ENCODE measurements at regions not wholly inside any gene's neighbourhood (a gene's known extent, or its start where the extent isn't known, plus 50 kb on each side); places are given as distances from the start of the nearest gene placed in this dataset.
A peak's percentile ranks its signal among the peaks of the same experiment; 100 is the strongest.
"Not testable (repeated sequence)": the region's sequence is repeated elsewhere in the genome, so short reads cannot be mapped to it uniquely, and the experiment has no call there.

DNA sequence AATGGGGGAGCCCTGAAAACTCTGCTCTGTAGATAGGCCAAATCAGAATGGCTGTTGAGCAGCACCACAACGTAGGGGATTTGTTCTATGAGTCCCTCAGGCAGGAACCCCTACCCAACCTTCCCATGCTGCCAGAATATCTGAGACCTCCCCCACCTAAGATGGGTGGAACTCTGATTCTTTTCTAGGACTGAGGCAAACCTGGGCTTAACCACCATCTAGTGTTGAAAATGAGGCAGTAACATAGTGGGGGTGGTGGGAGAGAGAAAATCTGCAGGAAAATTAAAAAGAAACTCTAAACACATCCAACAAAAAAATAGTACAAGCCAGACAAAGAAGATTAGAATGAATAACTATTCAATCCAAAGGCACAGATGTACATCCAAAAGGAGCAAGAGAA, 228.4 kb downstream of the ATPSCKMT start:
- H3K36me3 ChIP-seq (ENCODE audit: control insufficient read depth, insufficient read depth, low read length) = no peaks in the 10 kb centered on the region
- no peaks in the 10 kb centered on the region for H3K27me3 ChIP-seq (ENCODE audit: control insufficient read depth, insufficient read depth, low read length)
- DNase-seq (ENCODE audit: low read depth) = no peak
- H3K4me3 ChIP-seq (ENCODE audit: low read depth, low read length) = no peak overlapping the region
- TF ChIP-seq CTCF (IDR thresholded peaks at IDR 0.05; ENCODE audit: insufficient read depth, low read length, poor library complexity, severe bottlenecking) = no peak

DNA sequence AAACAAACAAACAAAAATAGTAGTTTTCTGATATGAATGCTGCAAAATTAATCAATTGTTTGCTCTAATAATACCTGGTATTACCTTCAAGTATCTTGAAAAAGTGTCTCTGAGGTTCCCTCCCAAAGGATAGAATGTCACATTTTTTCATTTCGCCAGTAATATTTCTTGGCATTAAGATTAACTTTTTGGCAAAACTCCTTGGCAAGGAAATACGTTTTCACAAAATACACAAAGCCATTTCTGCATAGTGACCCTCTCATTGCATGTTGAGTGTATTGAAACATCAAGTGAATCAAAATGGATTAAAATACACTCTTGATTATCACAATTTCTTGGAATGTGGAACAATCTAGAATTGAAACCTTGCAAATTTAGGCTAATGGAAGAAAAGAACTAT, 230.5 kb downstream of the ATPSCKMT start:
- Histone ChIP-seq H3K4me3 (ENCODE audit: low read depth, low read length) (no peak overlapping the region), H3K36me3 (ENCODE audit: control insufficient read depth, insufficient read depth, low read length) (no peaks in the 10 kb centered on the region), H3K27me3 (ENCODE audit: control insufficient read depth, insufficient read depth, low read length) (no peaks in the 10 kb centered on the region)
- TF ChIP-seq CTCF (IDR thresholded peaks at IDR 0.05; ENCODE audit: insufficient read depth, low read length, poor library complexity, severe bottlenecking) = no peak
- DNase-seq (ENCODE audit: low read depth) = no peak

DNA sequence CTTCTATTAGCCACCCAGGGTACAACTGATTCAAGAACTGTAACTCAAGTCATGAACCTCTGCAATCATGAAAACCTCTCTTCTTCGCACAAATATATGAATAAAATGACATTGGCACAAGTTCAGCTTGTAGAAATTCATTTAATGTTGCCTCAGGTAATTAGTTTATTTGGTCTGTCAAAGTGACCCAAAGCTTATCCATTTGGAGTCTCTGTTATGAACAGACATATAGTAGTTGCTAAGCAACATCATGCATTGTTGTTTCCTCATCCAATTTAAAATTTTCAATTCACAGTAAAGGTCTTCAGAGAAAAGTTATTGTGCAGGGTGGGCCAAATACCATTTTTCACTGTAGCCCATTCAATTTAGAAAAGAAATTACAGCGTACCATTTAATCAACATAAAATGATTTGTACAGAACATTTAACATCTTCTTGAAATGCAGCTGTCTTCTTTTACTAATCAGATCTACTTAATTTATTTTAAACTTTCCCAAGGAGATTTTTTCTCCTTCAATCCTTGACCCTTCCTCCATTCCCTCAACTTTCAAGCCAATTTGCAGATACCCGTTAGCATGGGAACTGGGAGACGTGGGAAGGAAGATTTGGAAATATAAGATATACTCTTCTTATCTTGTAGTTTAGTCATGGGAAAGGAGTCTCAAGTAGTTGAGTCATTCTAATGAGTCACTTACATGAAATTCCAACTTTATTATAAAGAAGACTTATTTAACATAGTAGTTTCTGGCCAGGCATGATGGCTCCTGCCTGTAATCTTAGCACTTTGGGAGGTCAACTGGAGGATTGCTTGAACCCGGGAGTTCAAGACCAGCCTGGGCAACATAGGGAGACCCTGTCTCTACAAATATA, 231.3 kb downstream of the ATPSCKMT start:
- DNase-seq (ENCODE audit: low read depth) = peak; percentile 80
- TF ChIP-seq CTCF (IDR thresholded peaks at IDR 0.05; ENCODE audit: insufficient read depth, low read length, poor library complexity, severe bottlenecking) = no peak
- no peaks in the 10 kb centered on the region for H3K36me3 ChIP-seq (ENCODE audit: control insufficient read depth, insufficient read depth, low read length)
- no peaks in the 10 kb centered on the region for H3K27me3 ChIP-seq (ENCODE audit: control insufficient read depth, insufficient read depth, low read length)
- no peak overlapping the region for H3K4me3 ChIP-seq (ENCODE audit: low read depth, low read length)

- no peak overlapping the region for H3K4me3 ChIP-seq (ENCODE audit: low read depth, low read length)
- TF ChIP-seq CTCF (IDR thresholded peaks at IDR 0.05; ENCODE audit: insufficient read depth, low read length, poor library complexity, severe bottlenecking) = no peak
- no peaks in the 10 kb centered on the region for H3K27me3 ChIP-seq (ENCODE audit: control insufficient read depth, insufficient read depth, low read length)
- no peak for DNase-seq (ENCODE audit: low read depth)
- no peaks in the 10 kb centered on the region for H3K36me3 ChIP-seq (ENCODE audit: control insufficient read depth, insufficient read depth, low read length)
Observed at GRCh38 chr5:10017786-10018185, 231.9 kb downstream of the ATPSCKMT start.

DNA sequence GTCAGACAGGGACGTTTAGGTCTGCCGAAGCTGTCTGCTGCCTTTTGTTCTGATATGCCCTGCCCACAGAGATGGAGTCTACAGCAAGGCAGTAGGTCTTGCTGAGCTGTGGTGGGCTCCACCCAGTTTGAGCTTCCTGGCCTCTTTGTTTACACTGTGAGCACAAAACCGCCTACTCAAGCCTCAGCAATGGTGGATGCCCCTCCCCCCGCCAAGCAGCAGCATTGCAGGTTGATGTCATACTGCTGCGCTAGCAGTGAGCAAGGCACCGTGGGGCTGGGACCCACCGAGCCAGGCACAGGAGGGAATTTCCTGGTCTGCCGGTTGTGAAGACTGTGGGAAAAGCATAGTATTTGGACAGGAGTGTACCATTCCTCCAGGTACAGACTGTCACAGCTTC, 233.1 kb downstream of the ATPSCKMT start:
- not testable (repeated sequence) for H3K27me3 ChIP-seq (ENCODE audit: control insufficient read depth, insufficient read depth, low read length); H3K36me3 ChIP-seq (ENCODE audit: control insufficient read depth, insufficient read depth, low read length); DNase-seq (ENCODE audit: low read depth); H3K4me3 ChIP-seq (ENCODE audit: low read depth, low read length)

GRCh38 chr5:10015681-10016080, 234.0 kb downstream of the ATPSCKMT start:
- not testable (repeated sequence) for H3K27me3 ChIP-seq (ENCODE audit: control insufficient read depth, insufficient read depth, low read length); H3K4me3 ChIP-seq (ENCODE audit: low read depth, low read length); H3K36me3 ChIP-seq (ENCODE audit: control insufficient read depth, insufficient read depth, low read length)
- DNase-seq (ENCODE audit: low read depth) = peak; percentile 37

DNA sequence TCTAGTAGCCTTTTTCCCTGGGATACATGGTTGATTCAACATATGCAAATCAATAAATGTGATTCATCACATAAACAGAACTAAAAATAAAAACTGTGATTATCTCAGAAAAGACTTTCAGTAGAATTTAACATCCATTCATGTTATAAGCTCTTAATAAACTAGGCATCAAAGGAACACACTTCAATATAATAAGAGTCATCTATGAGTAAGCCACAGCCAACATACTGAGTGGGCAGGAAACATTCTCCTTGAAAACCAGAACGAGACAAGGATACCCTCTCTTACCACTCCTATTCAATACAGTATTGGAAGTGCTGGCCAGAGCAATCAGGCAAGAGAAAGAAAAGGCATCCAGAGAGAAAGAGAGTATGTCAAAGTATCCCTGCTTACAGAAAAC, 239.9 kb downstream of the ATPSCKMT start:
- TF ChIP-seq CTCF (IDR thresholded peaks at IDR 0.05; ENCODE audit: insufficient read depth, low read length, poor library complexity, severe bottlenecking) = no peak
- Histone ChIP-seq H3K4me3 (ENCODE audit: low read depth, low read length) (no peak overlapping the region), H3K27me3 (ENCODE audit: control insufficient read depth, insufficient read depth, low read length) (no peaks in the 10 kb centered on the region), H3K36me3 (ENCODE audit: control insufficient read depth, insufficient read depth, low read length) (no peaks in the 10 kb centered on the region)
- no peak for DNase-seq (ENCODE audit: low read depth)

Measured in kidney epithelial cell (primary cell).